HepG2 (cell line): ENCODE measurements at regions not wholly inside any gene's neighbourhood (a gene's known extent, or its start where the extent isn't known, plus 50 kb on each side); places are given as distances from the start of the nearest gene placed in this dataset.

Experiments used
- ATAC-seq: fragments of 200-7000 bp; cut with Tn5 transposase; 3 replicates; pipeline ENCODE4 v1.9.1; 2020; ENCODE audit warnings: mild to moderate bottlenecking, moderate library complexity
- BruUV-seq: library from RNA; stranded (reverse); fragments of 400-500 nt; replicated peaks from 2 replicates; lab custom pipeline; 2021; lab: Mats Ljungman, UMichigan
- CTCF ChIA-PET: fragments of 300-600 bp; formaldehyde crosslinking; extraction: SDS; loops from one replicate; lab custom pipeline; 2021; ENCODE audit warnings: low total read pairs, inconsistent platforms, low intra/inter-chr PET ratio; lab: Yijun Ruan, JAX
- POLR2A ChIA-PET: fragments of 350-600 bp; sonication (Branson Sonifier 250); formaldehyde crosslinking; loops from one replicate; lab custom pipeline; 2020; ENCODE audit warnings: antibody characterized with exemption, inconsistent platforms; lab: Yijun Ruan, JAX
- DNase-seq: peaks from one replicate; pipeline ENCODE4 v3.0.0-alpha.2; 2015; ENCODE audit warnings: low spot score
- FAIRE-seq: peaks from 3 replicates; lab custom pipeline; 2011; peaks lifted over from hg19 to GRCh38; lab: Jason Lieb, UNC
- H2AFZ ChIP-seq: one replicate; pipeline ENCODE4 v1.6.1; 2011; ENCODE audit warnings: low read length, inconsistent platforms
- H3K27ac ChIP-seq: fragments of 300-600 bp; 3 replicates; pipeline ENCODE4 v1.8.0; 2011; ENCODE audit warnings: mixed run types, mild to moderate bottlenecking, mixed read lengths, low read length, inconsistent platforms; ENCODE audit not compliant: insufficient read depth; ENCODE audit errors: extremely low read length
- H3K27me3 ChIP-seq, 2 experiments: fragments of 200-600 bp in 1 of 2; 2 replicates in 1 of 2; 3 replicates in 1 of 2; pipeline versions ENCODE4 v1.6.0 to v1.8.0; 2011; ENCODE audit warnings: low read length in 2 of 2, mild to moderate bottlenecking in 2 of 2, moderate library complexity in 2 of 2, inconsistent platforms in 1 of 2; ENCODE audit not compliant: insufficient read depth in 2 of 2, control insufficient read depth in 1 of 2
- H3K36me3 ChIP-seq, 2 experiments: fragments of 200-600 bp in 1 of 2; replicated peaks in 1 of 2; 2 replicates in 1 of 2; 3 replicates in 1 of 2; pipeline versions ENCODE4 v1.5.1 to v1.8.0; 2011; ENCODE audit warnings: low read length in 2 of 2, inconsistent platforms in 1 of 2; ENCODE audit not compliant: insufficient read depth in 2 of 2, control insufficient read depth in 1 of 2
- H3K4me1 ChIP-seq: 2 replicates; pipeline ENCODE4 v1.5.1; 2012; ENCODE audit warnings: low read length, inconsistent platforms; ENCODE audit not compliant: insufficient read depth
- H3K4me2 ChIP-seq: 2 replicates; pipeline ENCODE4 v1.6.0; 2011; ENCODE audit warnings: low read depth, low read length, inconsistent platforms
- H3K4me3 ChIP-seq, 3 experiments: fragments of 200-600 bp in 1 of 3; sonication (generic), shearing (Covaris generic) in 1 of 3; replicated peaks in 1 of 3; 2 replicates each; pipeline ENCODE4 v1.5.1; 2011 to 2016; ENCODE audit warnings: low read length in 3 of 3, inconsistent platforms in 2 of 3, low read depth in 2 of 3, mild to moderate bottlenecking in 2 of 3, control low read depth in 1 of 3, mixed read lengths in 1 of 3; ENCODE audit not compliant: insufficient read depth in 1 of 3
- H3K79me2 ChIP-seq: one replicate; pipeline ENCODE4 v1.6.1; 2011; ENCODE audit warnings: low read length, inconsistent platforms; ENCODE audit not compliant: insufficient read depth
- H3K9ac ChIP-seq: 2 replicates; pipeline ENCODE4 v1.6.0; 2011; ENCODE audit warnings: mild to moderate bottlenecking, low read depth, low read length, inconsistent platforms; ENCODE audit not compliant: insufficient read depth
- H3K9me3 ChIP-seq: 2 replicates; pipeline ENCODE4 v1.5.1; 2012; ENCODE audit warnings: mild to moderate bottlenecking, low read length
- H4K20me1 ChIP-seq: 2 replicates; pipeline ENCODE4 v1.6.0; 2011; ENCODE audit warnings: inconsistent platforms, mild to moderate bottlenecking, low read length, moderate library complexity; ENCODE audit not compliant: insufficient read depth
- BRF2 ChIP-seq: sonication (generic); formaldehyde crosslinking; IDR thresholded peaks from 2 replicates; pipeline ENCODE4 v1.8.1; 2022; ENCODE audit warnings: mild to moderate bottlenecking, missing genetic modification reagents
- MAFF ChIP-seq: IDR thresholded peaks from 2 replicates; pipeline ENCODE4 v1.6.1; 2011; ENCODE audit warnings: low read depth, low read length, improper control_type of control experiment
- MAFK ChIP-seq, 2 experiments: IDR thresholded peaks in 1 of 2; conservative IDR thresholded peaks in 1 of 2; 2 replicates each; pipeline ENCODE4 v1.6.1; 2011; ENCODE audit warnings: improper control_type of control experiment in 2 of 2, low read length in 2 of 2
- NFE2L2 ChIP-seq: fragments of 150-350 bp; IDR thresholded peaks from 2 replicates; pipeline ENCODE4 v1.6.1; 2014; ENCODE audit warnings: low read length
- RARA ChIP-seq: IDR thresholded peaks from 2 replicates; pipeline ENCODE4 v1.6.1; 2016; ENCODE audit warnings: missing genetic modification reagents, missing compliant biosample characterization
- RFX1 ChIP-seq: fragments of 450-650 bp; IDR thresholded peaks from 2 replicates; pipeline ENCODE4 v1.6.1; 2017
- XBP1 ChIP-seq: sonication (generic); formaldehyde crosslinking; IDR thresholded peaks from 2 replicates; pipeline ENCODE4 v1.5.0; 2020; ENCODE audit warnings: missing genetic modification reagents
- ZNF12 ChIP-seq: sonication (generic); formaldehyde crosslinking; IDR thresholded peaks from 2 replicates; pipeline ENCODE4 v1.5.0; 2020; ENCODE audit warnings: missing genetic modification reagents
- WGBS: methylation state at CpG from one replicate; pipeline ENCODE4 v1.1.6; 2017; ENCODE audit warnings: low lambda C conversion rate; 5-methylcytosine and 5-hydroxymethylcytosine counted together
- in situ Hi-C: cut with HindIII; loops from 2 replicates; pipeline ENCODE4 v1.10.0; 2017; ENCODE audit warnings: low pct_unique_long_range_greater_than_20kb; ENCODE audit not compliant: extremely low pct_ligation_motif_present
- intact Hi-C: fragments of 100-400 bp; cut with micrococcal nuclease; formaldehyde crosslinking; loops from one replicate; pipeline ENCODE4 v1.10.0; 2022; ENCODE audit not compliant: unreplicated experiment

GRCh38 chr9:23543419-23543818 lies 282.6 kb downstream of the ELAVL2 start:
- H3K4me2 ChIP-seq = no peak overlapping the region
- TF ChIP-seq NFE2L2 (peak; percentile 33; the same call in 1 of the 2 replicates), RFX1 (no peak), MAFK (conservative IDR thresholded peaks at IDR 0.05 in 1 of 2, IDR thresholded peaks at IDR 0.05 in 1 of 2; ENCODE audit: low read length in 2 of 2) (peak; percentile 79 to 88), MAFF (peak; percentile 83), BRF2 (CRISPR knock-in tag) (no peak)
- H3K27ac ChIP-seq = no peak overlapping the region
- no peaks in the 10 kb centered on the region for H3K36me3 ChIP-seq
- no peak overlapping the region for H3K4me3 ChIP-seq
- BruUV-seq = no TSS peak
- DNase-seq = no peak
- no peaks in the 10 kb centered on the region for H3K4me1 ChIP-seq
- ChIA-PET CTCF (no interaction called here), POLR2A (no interaction called here)
- peaks cover 11% of the 10 kb centered on the region; the same call in 1 of the 2 replicates for H3K9me3 ChIP-seq
- FAIRE-seq = no peak
- intact Hi-C loops (no loop called here), in situ Hi-C loops (no loop called here)
- H3K79me2 ChIP-seq = no peaks in the 10 kb centered on the region
- no peaks in the 10 kb centered on the region for H3K27me3 ChIP-seq
- H2AFZ ChIP-seq = no peak overlapping the region
- WGBS = 31% methylated on average over 3 of the region's 3 CpGs
- no peak for ATAC-seq
- no peaks in the 10 kb centered on the region for H4K20me1 ChIP-seq
- no peak overlapping the region for H3K9ac ChIP-seq

- Histone ChIP-seq H3K9ac (no peak overlapping the region), H3K36me3 (no peaks in the 10 kb centered on the region), H3K9me3 (peaks cover 11% of the 10 kb centered on the region; the same call in 1 of the 2 replicates)
- DNase-seq = no peak
- TF ChIP-seq ZNF12 (CRISPR knock-in tag) (peak; percentile 87), XBP1 (CRISPR knock-in tag) (no peak), RARA (peak; percentile 16; the same call in 1 of the 2 replicates)
- TF ChIP-seq, all 625 proteins: peak for 2
- Histone ChIP-seq H3K4me2 (no peak overlapping the region), H4K20me1 (no peaks in the 10 kb centered on the region), H3K27me3 (no peaks in the 10 kb centered on the region), H3K4me1 (no peaks in the 10 kb centered on the region), H3K4me3 (no peak overlapping the region), H3K79me2 (no peaks in the 10 kb centered on the region), H2AFZ (no peak overlapping the region), H3K27ac (no peak overlapping the region)
- intact Hi-C loops = no loop called here
- ChIA-PET CTCF (no interaction called here), POLR2A (no interaction called here)
- FAIRE-seq = no peak
- WGBS = 18% methylated on average over 3 of the region's 3 CpGs
- ATAC-seq = no peak
- in situ Hi-C loops = no loop called here
- BruUV-seq = no TSS peak
Observed at GRCh38 chr9:23545728-23546127, 280.3 kb downstream of the ELAVL2 start.
